ENCODE measurements at regions not wholly inside any gene's neighbourhood (a gene's known extent, or its start where the extent isn't known, plus 50 kb on each side); places are given as distances from the start of the nearest gene placed in this dataset.
"Not testable (repeated sequence)": the region's sequence is repeated elsewhere in the genome, so short reads cannot be mapped to it uniquely, and the experiment has no call there.

DNA sequence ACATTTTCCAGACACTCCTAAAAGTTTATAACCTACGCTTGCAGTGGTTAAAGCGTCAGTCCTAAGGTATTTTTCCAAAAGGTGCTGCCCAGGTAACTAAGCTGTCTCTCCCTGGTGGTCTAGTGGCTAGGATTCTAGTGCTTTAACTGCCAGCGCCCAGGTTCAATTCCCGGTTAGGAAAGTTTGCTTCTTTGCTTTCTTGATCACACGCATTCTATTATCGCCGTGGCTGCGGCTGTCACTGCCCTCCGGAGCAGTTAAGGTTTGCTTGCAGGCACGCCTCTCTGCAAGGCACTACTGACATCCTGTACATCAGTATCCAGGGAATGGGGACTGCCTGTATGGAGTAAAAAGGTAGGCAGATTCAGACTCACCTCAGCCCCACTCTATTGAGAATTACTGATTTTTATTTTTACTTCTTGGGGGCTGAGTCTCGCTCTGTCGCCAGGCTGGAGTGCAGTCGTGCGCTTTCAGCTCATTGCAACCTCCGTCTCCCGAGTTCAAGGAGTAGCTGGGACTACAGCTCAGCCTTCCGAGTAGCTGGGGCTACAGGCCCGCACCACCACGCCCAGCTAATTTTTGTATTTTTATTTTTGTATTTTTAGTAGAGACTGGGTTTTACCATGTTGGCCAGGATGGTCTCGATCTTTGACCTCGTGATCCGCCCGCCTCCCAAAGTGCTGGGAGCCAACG is 53.2 kb upstream of the CFAP126 start:
- Histone ChIP-seq H3K36me3 (no peaks in the 10 kb centered on the region), H3K9me3 (no peaks in the 10 kb centered on the region), H3K27ac (no peak overlapping the region), H3K4me1 (peaks cover 4% of the 10 kb centered on the region), H3K27me3 (peaks cover 10% of the 10 kb centered on the region), H3K4me3 (no peak overlapping the region)
- no peak for DNase-seq (ENCODE audit: low spot score in 2 of 2)
- 72% methylated on average over 24 of the region's 24 CpGs for WGBS
- TF ChIP-seq CTCF (IDR thresholded peaks at IDR 0.05) (no peak), EP300 (IDR thresholded peaks at IDR 0.05) (no peak)

DNA sequence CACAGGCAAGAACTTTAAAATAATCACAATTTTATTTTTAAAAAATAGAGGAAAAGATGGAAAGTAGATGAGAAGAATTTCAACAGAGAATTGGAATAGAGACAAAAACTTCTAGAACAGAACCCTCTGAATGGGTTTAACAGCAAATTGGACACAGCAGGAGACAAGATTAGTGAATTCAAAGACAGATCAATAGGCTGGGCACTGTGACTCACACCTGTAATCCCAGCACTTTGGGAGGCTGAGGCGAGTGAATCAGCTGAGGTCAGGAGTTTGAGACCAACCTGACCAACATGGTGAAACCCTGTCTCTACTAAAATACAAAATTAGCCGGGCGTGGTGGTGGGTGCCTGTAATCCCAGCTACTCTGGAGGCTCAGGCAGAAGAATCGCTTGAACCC is 49.9 kb upstream of the CFAP126 start:
- WGBS: 90% methylated on average over 4 of the region's 4 CpGs
- H3K27me3 ChIP-seq: peaks cover 10% of the 10 kb centered on the region
- H3K4me3 ChIP-seq; H3K9me3 ChIP-seq; H3K4me1 ChIP-seq; H3K27ac ChIP-seq; H3K36me3 ChIP-seq; DNase-seq (ENCODE audit: low spot score in 2 of 2): not testable (repeated sequence)
